NCI-H2196 treated with DMSO at 0.1 percent for 48 hours (cell line): ENCODE measurements at regions not wholly inside any gene's neighbourhood (a gene's known extent, or its start where the extent isn't known, plus 50 kb on each side); places are given as distances from the start of the nearest gene placed in this dataset.

ENCODE experiments used
- DNase-seq: peaks from one replicate; lab custom pipeline; 2025; ENCODE audit not compliant: unreplicated experiment; lab: John Stamatoyannopoulos, UW

DNA sequence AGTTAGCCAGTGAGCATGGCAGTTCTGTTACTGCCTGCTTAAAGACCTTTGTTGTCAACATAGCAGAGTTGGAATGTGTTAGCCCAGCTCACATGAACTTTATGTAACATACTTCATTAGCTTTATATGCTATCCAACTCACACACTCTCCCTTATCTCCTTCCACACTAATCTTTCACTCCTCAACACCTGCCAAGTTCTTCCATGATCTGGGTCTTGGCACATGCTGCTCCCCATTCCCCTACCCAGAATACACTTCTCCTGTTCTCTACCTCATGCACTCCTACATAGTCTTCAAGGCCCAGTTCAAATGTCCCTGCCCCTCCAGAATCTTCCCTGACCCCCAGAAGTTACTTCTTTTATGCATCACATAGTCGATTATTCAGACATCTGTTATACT lies 179.3 kb downstream of the KATNAL1 start:
- DNase-seq, result no peak

GRCh38 chr13:30126903-30127428 lies 180.4 kb downstream of the KATNAL1 start:
- no peak for DNase-seq

DNA sequence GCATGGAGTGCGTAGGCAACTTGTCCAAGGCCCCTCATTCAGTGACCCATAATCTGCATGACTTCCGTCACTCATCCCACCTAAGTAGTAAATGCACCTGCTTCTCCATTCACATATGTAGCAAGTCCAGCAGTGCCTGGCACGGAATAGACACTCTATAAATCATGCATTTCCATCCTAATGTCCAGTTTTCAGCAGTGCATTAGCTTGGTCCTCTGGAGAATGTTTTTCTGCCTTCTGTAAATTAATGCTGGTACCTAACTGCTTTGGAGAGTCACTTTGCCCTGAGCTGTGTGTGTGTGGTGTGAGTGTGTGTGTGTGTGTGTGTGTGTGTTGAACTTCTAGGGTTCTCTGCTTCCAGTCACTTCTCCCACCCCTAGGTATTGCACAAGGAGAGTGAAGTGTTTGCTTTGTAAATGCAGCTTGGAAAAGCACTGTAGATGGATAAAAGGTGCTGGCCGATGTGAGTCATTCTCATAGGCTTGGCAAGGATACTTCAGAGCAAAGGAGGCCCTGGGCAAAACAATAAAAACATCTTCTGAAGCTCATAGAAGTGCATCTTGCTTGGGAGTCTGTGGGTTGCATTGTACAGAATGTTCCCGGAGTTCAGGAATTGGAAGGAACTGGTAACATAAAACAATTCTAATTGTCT lies 181.8 kb downstream of the KATNAL1 start:
- peak; percentile 40 for DNase-seq

GRCh38 chr13:30124131-30124768 lies 183.1 kb downstream of the KATNAL1 start:
- DNase-seq, result no peak

DNA sequence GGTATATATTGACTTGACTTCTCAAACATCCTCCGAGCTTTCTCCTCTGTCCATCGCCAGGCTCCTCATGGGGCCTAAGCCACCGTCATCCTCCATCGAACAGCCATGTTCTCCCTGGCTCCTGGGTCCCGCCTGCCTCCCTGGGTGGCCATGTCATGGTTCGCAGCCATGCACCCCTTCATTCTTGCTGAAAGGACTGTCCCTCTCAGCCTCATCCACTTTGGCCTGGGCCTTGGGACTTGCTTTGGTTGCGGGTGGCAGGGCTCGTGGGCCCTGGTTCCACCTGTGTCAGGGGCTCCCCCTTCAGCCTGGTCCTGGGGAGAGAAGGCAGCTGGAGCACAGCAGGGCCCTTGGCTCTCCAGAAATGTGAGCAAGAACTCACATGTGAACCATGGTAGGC lies 183.8 kb downstream of the KATNAL1 start:
- DNase-seq, result no peak

DNA sequence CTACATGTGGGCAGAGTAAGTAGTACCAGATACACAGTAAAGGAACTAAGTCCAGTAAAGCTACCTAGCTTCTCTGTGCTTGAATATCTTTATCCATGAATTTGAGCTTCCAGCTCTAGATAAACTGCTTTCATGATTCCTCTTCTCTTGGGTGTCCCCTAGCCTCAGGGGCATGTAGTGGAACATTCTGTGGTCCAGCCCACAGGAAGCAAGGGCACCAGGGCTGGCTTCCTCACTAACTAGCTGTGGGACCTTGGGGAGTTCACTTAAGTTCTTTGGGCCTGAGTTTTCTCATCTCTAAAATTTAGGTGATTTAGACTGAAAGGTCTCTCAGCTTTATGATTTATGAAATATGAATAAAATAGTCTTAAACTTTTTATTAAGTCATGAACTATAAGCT lies 185.7 kb downstream of the KATNAL1 start:
- DNase-seq, result no peak

DNA sequence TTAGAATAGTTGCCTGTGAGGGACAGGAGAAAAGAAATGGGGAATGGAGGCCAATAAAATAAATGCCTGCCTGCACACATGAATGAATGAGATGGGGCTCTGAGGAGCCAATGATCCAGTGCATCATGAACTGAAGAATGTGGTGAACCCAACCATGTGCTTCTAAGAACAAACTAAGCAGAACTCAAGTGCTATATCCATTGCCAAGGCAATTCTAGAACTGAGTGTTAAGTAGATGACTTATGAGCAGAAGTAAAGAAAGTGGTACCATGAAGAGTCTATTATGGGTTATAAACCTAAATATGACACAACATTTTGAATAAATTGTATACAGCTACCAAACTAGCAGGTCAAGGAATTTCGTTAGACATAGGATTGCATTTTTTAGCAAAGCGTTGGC lies 186.1 kb downstream of the KATNAL1 start:
- no peak for DNase-seq

GRCh38 chr13:30120133-30120822 lies 187.1 kb downstream of the KATNAL1 start:
- DNase-seq, result no peak

- no peak for DNase-seq
These were observed 187.9 kb downstream of the KATNAL1 start for GRCh38 chr13:30119476-30119875.

GRCh38 chr13:30116379-30116778 lies 191.0 kb downstream of the KATNAL1 start:
- DNase-seq, result no peak

DNA sequence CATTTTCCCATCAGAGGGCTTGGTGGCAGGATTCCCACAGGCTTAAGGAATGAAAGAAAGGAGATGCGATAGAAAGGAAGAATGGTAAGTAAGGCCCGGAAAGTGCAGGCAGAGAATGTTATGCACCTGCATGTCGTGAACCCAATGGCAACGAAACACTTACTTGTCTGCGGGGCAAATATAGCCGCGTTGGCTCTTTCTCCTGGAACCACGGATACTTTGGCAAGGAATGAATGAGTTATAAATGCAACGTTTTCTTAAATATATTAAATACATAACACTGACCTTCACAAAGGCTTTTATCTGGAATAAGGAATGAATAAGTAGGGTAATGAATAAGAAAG lies 192.1 kb downstream of the KATNAL1 start:
- no peak for DNase-seq

- peak; percentile 52 for DNase-seq
These were observed 192.6 kb downstream of the KATNAL1 start for GRCh38 chr13:30114571-30115256.

DNA sequence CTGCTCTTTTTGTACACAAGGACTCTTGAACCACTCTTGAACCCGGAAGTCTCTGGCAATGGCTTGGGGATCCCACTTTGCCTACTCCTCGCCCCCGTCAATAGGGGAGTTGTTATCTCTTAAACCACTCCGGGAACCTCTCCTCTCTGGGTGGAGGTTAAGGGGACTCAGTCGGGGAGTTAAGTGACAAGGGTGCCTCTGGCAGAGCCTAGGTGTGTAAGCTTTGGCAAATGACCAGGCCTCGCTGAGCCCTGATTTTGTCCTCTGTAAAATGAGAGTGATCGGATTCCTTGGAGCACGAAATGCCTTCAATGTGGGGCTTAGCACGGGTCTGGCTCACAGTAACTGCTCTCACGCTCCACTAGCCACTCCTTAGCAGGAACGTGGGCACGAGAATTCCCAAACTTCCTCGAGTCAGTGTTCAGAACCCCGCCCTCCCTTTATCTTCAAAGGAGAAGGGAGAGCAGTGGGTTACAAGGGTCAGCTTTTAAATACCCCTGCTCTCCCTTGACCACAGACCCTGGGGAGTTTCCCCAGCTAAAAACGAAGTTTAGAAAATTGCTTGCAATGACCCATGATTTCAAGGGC lies 193.3 kb downstream of the KATNAL1 start:
- DNase-seq, result no peak

DNA sequence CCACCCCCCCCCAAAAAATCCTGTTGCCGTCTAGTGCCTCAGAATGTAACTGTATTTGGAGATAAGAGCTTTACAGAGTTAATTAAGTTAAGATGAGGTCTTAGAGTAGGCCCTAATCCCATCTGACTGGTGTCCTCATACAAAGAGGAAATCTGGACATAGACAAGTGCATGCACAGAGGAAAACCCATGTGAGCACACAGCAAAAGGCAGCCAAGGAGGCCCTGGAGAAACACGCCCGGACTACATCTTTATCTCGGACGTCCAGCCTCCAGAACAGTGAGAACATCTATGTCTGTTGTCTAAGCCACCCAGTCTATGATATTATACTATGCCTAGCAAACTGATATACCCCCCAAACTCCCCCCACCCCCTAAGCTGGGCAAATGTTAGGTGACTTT lies 193.8 kb downstream of the KATNAL1 start:
- no peak for DNase-seq

DNA sequence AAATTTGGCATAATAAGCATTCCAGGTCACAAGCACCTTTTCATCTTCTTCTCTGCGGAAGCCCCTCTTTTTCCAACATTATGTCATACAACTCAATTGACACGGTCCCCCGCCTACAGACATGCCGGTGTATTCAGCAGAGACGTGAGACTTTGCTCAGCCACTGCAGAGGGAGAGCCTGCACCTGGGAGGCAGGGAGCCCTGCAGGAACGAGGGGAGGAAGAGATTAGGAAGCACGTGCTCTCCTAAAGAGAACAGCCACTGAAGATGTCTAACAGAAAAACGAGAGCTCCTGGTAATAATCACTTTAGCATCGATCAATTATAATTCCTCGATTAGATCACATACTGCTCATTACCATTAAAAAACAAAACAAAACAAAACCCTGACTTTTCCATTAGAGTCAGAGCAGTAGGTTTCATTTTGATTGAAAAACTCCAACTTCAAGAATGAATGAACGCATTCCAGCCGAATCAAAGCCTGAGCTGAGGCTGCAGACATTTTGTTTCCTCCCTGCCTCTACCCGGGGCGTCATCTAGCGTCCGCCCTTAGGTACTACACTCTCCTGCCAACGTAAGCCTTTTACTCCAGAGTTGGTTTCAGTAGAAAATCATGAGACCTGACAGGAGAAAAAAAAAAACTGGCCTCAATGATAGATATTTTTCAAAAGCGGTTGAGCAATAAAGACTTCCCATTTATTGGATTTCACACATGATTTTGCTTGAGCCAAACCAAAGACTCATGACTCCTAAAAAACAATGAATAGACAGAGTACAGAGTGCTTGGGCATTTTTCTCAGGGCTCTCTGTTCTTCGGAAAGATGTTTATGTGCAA lies 194.5 kb downstream of the KATNAL1 start:
- DNase-seq, result peak; percentile 18

DNA sequence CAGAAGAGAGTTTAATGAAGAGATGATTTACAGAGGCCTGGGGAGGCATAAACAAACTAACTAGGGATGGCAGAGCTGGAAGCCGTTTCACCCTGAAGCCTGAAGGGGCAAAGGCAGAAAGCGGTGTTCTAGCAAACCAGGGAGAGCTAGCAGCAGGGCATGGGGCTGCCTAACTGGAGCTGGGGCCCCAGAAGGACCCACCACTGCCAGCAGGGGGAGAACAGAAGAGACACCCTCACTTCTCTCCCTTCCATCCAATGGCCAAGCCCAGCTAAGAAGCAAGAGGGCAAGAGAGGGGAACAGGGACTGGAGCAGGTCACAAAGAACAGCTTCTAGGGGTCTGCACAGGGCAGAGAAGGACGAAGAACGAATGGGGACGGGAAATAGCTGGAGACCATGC lies 195.5 kb downstream of the KATNAL1 start:
- no peak for DNase-seq

DNA sequence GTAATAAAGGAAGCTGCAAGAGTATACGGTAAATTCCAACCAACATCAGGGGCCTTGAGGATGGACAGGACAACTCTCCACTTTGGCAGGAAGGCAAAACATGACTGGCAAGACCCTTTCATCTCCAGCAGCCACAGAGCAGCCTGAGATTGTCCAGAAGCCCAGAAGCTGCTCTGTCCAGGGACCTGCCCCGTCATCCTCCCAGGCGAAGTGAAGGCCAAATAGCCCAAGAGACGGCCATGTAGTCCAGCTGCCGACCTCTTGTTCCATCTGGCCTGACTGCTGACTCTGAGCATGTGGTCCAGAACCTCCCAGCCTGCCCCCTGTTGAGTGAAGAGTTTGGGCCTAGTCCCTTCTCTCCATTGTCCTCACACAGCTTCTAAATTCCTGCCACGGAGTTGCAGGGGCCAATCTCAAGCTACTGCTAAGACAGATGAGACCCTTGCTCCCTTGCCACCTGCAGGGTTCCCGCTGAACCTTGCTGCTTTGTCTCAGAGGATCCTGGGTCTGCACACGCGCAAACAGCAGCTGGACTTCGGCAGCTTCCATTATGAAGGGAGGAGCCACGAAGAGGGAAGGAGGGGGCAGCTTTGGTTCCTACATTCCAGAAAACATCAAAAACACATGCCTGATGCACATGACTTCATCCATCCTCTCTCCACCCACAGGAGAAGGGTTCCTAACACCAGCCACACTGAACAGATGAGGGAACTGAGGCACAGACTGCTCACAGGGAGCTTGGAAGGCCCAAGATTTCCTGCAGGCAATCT lies 196.9 kb downstream of the KATNAL1 start:
- DNase-seq, result no peak

DNA sequence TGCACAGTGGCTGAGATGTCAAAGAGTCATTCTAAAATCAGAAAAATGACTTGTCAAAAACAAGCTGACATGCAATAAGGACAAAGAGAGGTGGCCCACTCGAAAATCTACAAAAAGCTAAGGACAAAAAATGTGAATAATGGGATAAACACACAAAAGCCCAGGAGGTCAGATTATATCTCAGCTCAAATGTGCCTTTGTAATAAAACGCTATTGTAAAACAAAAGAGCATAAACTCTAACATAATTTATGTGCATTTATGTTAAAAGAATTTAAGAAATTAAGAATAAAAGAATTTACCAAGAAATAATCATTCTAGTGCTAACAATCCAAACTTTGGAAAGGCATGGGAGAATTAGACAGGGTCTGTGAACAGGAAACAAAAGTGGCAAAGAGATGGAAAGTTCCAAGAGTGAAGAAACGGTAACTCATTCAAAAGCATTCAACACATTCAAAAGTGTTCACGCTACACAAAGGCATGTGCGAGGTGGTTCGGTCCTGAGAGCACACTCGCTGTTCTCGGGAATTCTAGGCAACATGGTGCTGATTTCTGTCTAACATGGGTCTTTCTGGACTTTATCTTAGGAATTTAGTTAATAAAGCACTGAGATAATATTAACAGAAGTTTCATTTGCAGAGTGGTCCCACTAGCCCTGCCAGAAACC lies 197.7 kb downstream of the KATNAL1 start:
- DNase-seq, result no peak

GRCh38 chr13:30108913-30109237 lies 198.5 kb downstream of the KATNAL1 start:
- peak; percentile 26 for DNase-seq
